ENCODE measurements at regions not wholly inside any gene's neighbourhood (a gene's known extent, or its start where the extent isn't known, plus 50 kb on each side); places are given as distances from the start of the nearest gene placed in this dataset.

DNA sequence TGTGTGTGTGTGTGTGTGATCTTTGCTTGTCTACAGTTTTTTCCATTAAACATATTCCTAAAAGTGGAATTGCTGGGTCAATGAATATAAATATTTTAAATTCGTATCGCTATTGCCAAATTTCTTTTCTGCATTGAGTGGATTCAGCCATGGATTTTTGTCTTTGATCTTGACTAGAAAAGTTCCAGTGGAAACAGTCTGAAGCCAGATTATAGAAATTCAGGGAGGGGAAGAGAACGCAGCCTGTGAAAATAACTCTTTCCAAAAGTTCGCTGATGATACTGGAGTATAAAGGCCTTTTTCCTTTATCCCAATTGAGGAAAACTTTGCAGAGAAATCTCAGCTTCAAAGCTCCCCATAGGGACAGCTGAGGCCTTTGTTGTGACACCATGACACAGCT, 292.3 kb upstream of the CD180 start:
- TF ChIP-seq, protein P1, sequence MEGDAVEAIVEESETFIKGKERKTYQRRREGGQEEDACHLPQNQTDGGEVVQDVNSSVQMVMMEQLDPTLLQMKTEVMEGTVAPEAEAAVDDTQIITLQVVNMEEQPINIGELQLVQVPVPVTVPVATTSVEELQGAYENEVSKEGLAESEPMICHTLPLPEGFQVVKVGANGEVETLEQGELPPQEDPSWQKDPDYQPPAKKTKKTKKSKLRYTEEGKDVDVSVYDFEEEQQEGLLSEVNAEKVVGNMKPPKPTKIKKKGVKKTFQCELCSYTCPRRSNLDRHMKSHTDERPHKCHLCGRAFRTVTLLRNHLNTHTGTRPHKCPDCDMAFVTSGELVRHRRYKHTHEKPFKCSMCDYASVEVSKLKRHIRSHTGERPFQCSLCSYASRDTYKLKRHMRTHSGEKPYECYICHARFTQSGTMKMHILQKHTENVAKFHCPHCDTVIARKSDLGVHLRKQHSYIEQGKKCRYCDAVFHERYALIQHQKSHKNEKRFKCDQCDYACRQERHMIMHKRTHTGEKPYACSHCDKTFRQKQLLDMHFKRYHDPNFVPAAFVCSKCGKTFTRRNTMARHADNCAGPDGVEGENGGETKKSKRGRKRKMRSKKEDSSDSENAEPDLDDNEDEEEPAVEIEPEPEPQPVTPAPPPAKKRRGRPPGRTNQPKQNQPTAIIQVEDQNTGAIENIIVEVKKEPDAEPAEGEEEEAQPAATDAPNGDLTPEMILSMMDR (IDR thresholded peaks at IDR 0.05; ENCODE audit: poor library complexity, severe bottlenecking) = no peak
- H3K4me1 ChIP-seq (ENCODE audit: insufficient read depth, poor library complexity, severe bottlenecking) = no peaks in the 10 kb centered on the region
- H3K4me3 ChIP-seq (ENCODE audit: severe bottlenecking) = no peak overlapping the region
- H3K9me3 ChIP-seq (ENCODE audit: severe bottlenecking) = no peaks in the 10 kb centered on the region
- H3K36me3 ChIP-seq (ENCODE audit: low read depth) = no peaks in the 10 kb centered on the region
- no peak for DNase-seq (ENCODE audit: low spot score)
- ATAC-seq (ENCODE audit: low read depth) = no peak
- no peak overlapping the region for H3K27ac ChIP-seq (ENCODE audit: poor library complexity, severe bottlenecking)
- H3K27me3 ChIP-seq (ENCODE audit: insufficient read depth, poor library complexity, severe bottlenecking) = no peaks in the 10 kb centered on the region

DNA sequence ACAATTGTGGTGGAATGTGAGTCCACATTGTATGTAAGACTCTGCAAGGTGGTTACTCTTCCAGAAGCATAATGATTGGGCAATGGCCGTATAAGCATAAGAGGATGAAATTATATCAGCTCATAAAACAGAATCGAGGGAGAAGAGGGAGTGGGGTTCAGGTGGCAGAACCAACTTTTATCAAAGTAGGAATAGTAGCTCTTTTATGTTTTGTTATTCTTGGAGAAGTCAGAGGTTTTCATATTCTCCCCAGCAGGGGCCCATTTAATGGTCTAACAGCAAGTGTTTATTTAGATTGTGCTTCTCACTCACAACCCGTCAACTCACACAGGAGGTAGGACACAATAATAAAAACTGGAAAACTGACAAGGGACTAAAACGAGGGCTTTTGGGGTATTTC, 291.3 kb upstream of the CD180 start:
- Histone ChIP-seq H3K4me3 (ENCODE audit: severe bottlenecking) (no peak overlapping the region), H3K4me1 (ENCODE audit: insufficient read depth, poor library complexity, severe bottlenecking) (no peaks in the 10 kb centered on the region), H3K27me3 (ENCODE audit: insufficient read depth, poor library complexity, severe bottlenecking) (no peaks in the 10 kb centered on the region), H3K9me3 (ENCODE audit: severe bottlenecking) (no peaks in the 10 kb centered on the region), H3K27ac (ENCODE audit: poor library complexity, severe bottlenecking) (no peak overlapping the region), H3K36me3 (ENCODE audit: low read depth) (no peaks in the 10 kb centered on the region)
- no peak for ATAC-seq (ENCODE audit: low read depth)
- TF ChIP-seq, protein P1 (IDR thresholded peaks at IDR 0.05; ENCODE audit: poor library complexity, severe bottlenecking) = no peak
- DNase-seq (ENCODE audit: low spot score) = no peak

DNA sequence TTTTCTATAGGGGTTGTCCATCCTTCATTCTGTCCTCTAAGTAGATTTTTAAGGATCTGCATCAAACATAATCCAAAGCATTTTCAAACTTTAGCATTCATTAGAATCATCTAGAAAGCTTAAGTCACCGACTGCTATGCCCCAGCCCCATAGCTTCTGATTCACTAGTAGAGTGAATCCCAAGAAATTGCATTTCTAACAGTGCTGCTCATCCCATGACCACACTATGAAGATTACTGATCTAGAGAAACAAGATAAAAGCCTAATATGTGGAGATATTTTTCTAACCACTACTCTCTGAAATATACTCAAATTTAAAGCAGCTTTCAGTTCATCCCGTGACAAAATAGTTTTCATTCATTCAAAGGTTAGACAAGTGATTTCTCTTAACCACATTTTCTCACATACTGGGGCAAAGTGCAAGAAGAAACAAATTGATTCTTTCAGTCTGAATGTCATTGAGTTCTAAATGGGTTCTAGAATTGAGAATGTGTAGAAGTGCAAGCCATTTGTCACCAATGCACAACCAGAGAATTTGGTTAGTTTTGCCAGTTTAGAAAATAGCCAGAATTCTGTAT, 286.9 kb upstream of the CD180 start:
- Histone ChIP-seq H3K9me3 (ENCODE audit: severe bottlenecking) (no peaks in the 10 kb centered on the region), H3K4me1 (ENCODE audit: insufficient read depth, poor library complexity, severe bottlenecking) (no peaks in the 10 kb centered on the region), H3K27me3 (ENCODE audit: insufficient read depth, poor library complexity, severe bottlenecking) (no peaks in the 10 kb centered on the region), H3K4me3 (ENCODE audit: severe bottlenecking) (no peak overlapping the region), H3K36me3 (ENCODE audit: low read depth) (no peaks in the 10 kb centered on the region), H3K27ac (ENCODE audit: poor library complexity, severe bottlenecking) (no peak overlapping the region)
- DNase-seq (ENCODE audit: low spot score) (no peak), ATAC-seq (ENCODE audit: low read depth) (no peak)
- TF ChIP-seq, protein P1 (IDR thresholded peaks at IDR 0.05; ENCODE audit: poor library complexity, severe bottlenecking) = no peak

DNA sequence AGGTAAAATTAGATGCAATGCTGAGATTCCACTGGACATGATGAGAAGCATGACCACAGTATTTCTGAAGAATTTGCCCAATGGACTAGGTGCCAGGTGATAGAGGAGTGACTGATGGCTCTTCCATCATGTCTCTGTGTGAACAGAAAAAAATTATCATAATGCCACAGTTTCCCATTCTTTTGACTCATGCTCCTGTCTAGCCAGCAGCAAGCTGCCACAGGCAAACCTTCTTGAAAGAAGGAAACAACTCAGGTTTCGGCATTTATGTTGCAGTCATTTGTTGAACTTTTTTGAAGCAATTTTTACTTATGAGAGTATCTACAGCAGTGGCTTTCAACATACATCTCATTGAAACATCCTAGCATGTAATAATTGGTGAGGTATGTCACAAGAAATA, 284.8 kb upstream of the CD180 start:
- Histone ChIP-seq H3K27me3 (ENCODE audit: insufficient read depth, poor library complexity, severe bottlenecking) (no peaks in the 10 kb centered on the region), H3K4me3 (ENCODE audit: severe bottlenecking) (no peak overlapping the region), H3K36me3 (ENCODE audit: low read depth) (no peaks in the 10 kb centered on the region), H3K9me3 (ENCODE audit: severe bottlenecking) (no peaks in the 10 kb centered on the region), H3K4me1 (ENCODE audit: insufficient read depth, poor library complexity, severe bottlenecking) (peaks cover 6% of the 10 kb centered on the region), H3K27ac (ENCODE audit: poor library complexity, severe bottlenecking) (no peak overlapping the region)
- DNase-seq (ENCODE audit: low spot score) = no peak
- no peak for ATAC-seq (ENCODE audit: low read depth)
- TF ChIP-seq, protein P1 (IDR thresholded peaks at IDR 0.05; ENCODE audit: poor library complexity, severe bottlenecking) = no peak

DNA sequence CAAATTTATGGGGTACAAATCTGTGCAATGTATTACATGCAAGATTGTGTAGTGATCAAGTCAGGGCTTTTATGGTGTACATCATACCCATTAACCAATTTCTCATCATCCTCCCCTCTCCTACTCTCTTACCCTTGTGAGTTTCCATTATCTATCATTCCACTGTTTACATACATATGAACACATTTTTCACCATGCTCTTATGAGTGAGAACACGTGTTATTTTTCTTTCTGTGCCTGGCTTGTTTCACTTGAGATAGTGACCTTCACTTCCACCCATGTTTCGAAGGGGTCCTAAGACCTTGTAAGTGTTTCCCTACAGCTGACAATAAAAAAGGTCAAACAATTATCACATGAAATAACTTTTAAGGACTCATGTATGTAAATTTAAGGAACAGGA, 281.7 kb upstream of the CD180 start:
- H3K4me1 ChIP-seq (ENCODE audit: insufficient read depth, poor library complexity, severe bottlenecking) = peaks cover 7% of the 10 kb centered on the region
- no peak for ATAC-seq (ENCODE audit: low read depth)
- no peak for DNase-seq (ENCODE audit: low spot score)
- no peak overlapping the region for H3K27ac ChIP-seq (ENCODE audit: poor library complexity, severe bottlenecking)
- no peaks in the 10 kb centered on the region for H3K36me3 ChIP-seq (ENCODE audit: low read depth)
- TF ChIP-seq, protein P1 (IDR thresholded peaks at IDR 0.05; ENCODE audit: poor library complexity, severe bottlenecking) = no peak
- H3K9me3 ChIP-seq (ENCODE audit: severe bottlenecking) = no peaks in the 10 kb centered on the region
- H3K27me3 ChIP-seq (ENCODE audit: insufficient read depth, poor library complexity, severe bottlenecking) = no peaks in the 10 kb centered on the region
- H3K4me3 ChIP-seq (ENCODE audit: severe bottlenecking) = no peak overlapping the region

All from RWPE2 (cell line).